H9 (cell line): ENCODE measurements at regions not wholly inside any gene's neighbourhood (a gene's known extent, or its start where the extent isn't known, plus 50 kb on each side); places are given as distances from the start of the nearest gene placed in this dataset.

ENCODE experiments used
- DNase-seq: peaks from one replicate; pipeline ENCODE4 v3.0.0-alpha.2; 2017
- H2AFZ ChIP-seq: one replicate; pipeline ENCODE4 v1.6.1; 2013; ENCODE audit warnings: mild to moderate bottlenecking, low read length, control low read depth, moderate library complexity
- H2AK5ac ChIP-seq: 2 replicates; pipeline ENCODE4 v1.6.1; 2013; ENCODE audit warnings: low read length, control low read depth, mixed read lengths; ENCODE audit not compliant: insufficient read length
- H2BK120ac ChIP-seq: one replicate; pipeline ENCODE4 v1.6.1; 2013; ENCODE audit warnings: low read depth, mild to moderate bottlenecking, low read length, control low read depth, inconsistent platforms; ENCODE audit not compliant: poor library complexity, severe bottlenecking
- H2BK12ac ChIP-seq: 2 replicates; pipeline ENCODE4 v1.6.1; 2013; ENCODE audit warnings: low read length, control low read depth, mixed read lengths, low read depth; ENCODE audit not compliant: insufficient read length
- H2BK15ac ChIP-seq: 2 replicates; pipeline ENCODE4 v1.6.1; 2013; ENCODE audit warnings: low read depth, low read length, control low read depth
- H2BK20ac ChIP-seq: one replicate; pipeline ENCODE4 v1.6.1; 2013; ENCODE audit warnings: low read depth, mild to moderate bottlenecking, low read length, control low read depth, inconsistent platforms; ENCODE audit not compliant: poor library complexity, severe bottlenecking
- H2BK5ac ChIP-seq: 2 replicates; pipeline ENCODE4 v1.6.1; 2013; ENCODE audit warnings: low read length, control low read depth, mixed read lengths; ENCODE audit not compliant: insufficient read length
- H3K14ac ChIP-seq: 2 replicates; pipeline ENCODE4 v1.6.1; 2013; ENCODE audit warnings: low read length, control low read depth; ENCODE audit not compliant: insufficient read depth
- H3K18ac ChIP-seq: 2 replicates; pipeline ENCODE4 v1.6.1; 2013; ENCODE audit warnings: low read depth, mild to moderate bottlenecking, mixed read lengths, low read length, control low read depth; ENCODE audit not compliant: insufficient read length
- H3K23ac ChIP-seq: 2 replicates; pipeline ENCODE4 v1.6.1; 2013; ENCODE audit warnings: low read length, control low read depth, mixed read lengths, low read depth; ENCODE audit not compliant: insufficient read length
- H3K23me2 ChIP-seq: 2 replicates; pipeline ENCODE4 v1.6.1; 2013; ENCODE audit warnings: low read depth, mild to moderate bottlenecking, mixed read lengths, low read length, control low read depth; ENCODE audit not compliant: insufficient read length, poor library complexity, severe bottlenecking
- H3K27ac ChIP-seq: 2 replicates; pipeline ENCODE4 v1.5.1; 2013; ENCODE audit warnings: low read length, control low read depth, mixed read lengths, low read depth; ENCODE audit not compliant: insufficient read length
- H3K27me3 ChIP-seq: 2 replicates; pipeline ENCODE4 v1.6.1; 2013; ENCODE audit warnings: low read length, control low read depth, inconsistent platforms; ENCODE audit not compliant: insufficient read depth
- H3K4ac ChIP-seq: 2 replicates; pipeline ENCODE4 v1.6.1; 2013; ENCODE audit warnings: low read depth, mild to moderate bottlenecking, control low read depth, inconsistent platforms, low read length, moderate library complexity
- H3K4me1 ChIP-seq: 2 replicates; pipeline ENCODE4 v1.6.1; 2013; ENCODE audit warnings: low read length, control low read depth, inconsistent platforms; ENCODE audit not compliant: insufficient read depth
- H3K4me2 ChIP-seq: 2 replicates; pipeline ENCODE4 v1.6.1; 2013; ENCODE audit warnings: low read length, control low read depth, mixed read lengths; ENCODE audit not compliant: insufficient read length, insufficient read depth
- H3K56ac ChIP-seq: 2 replicates; pipeline ENCODE4 v1.6.1; 2013; ENCODE audit warnings: low read depth, mild to moderate bottlenecking, mixed read lengths, low read length, control low read depth; ENCODE audit not compliant: insufficient read length
- H3K79me1 ChIP-seq: 2 replicates; pipeline ENCODE4 v1.6.1; 2013; ENCODE audit warnings: low read depth, mild to moderate bottlenecking, moderate library complexity, low read length, control low read depth, inconsistent platforms; ENCODE audit not compliant: insufficient read depth, poor library complexity, severe bottlenecking
- H3K79me2 ChIP-seq: 2 replicates; pipeline ENCODE4 v1.6.1; 2013; ENCODE audit warnings: low read length, control low read depth, inconsistent platforms; ENCODE audit not compliant: insufficient read depth
- H3K9ac ChIP-seq: 2 replicates; pipeline ENCODE4 v1.6.1; 2013; ENCODE audit warnings: low read length, control low read depth, mixed read lengths; ENCODE audit not compliant: insufficient read length; ENCODE audit errors: extremely low read depth
- H3K9me3 ChIP-seq: one replicate; pipeline ENCODE4 v1.6.1; 2013; ENCODE audit warnings: low read depth, low read length, inconsistent platforms; ENCODE audit not compliant: control insufficient read depth
- H3T11ph ChIP-seq: one replicate; pipeline ENCODE4 v1.6.1; 2013; ENCODE audit warnings: mild to moderate bottlenecking, low read length, control low read depth, inconsistent platforms
- H4K20me1 ChIP-seq: one replicate; pipeline ENCODE4 v1.6.1; 2013; ENCODE audit not compliant: control insufficient read depth, insufficient read length, insufficient read depth
- H4K5ac ChIP-seq: 2 replicates; pipeline ENCODE4 v1.6.1; 2013; ENCODE audit warnings: low read depth, mild to moderate bottlenecking, mixed read lengths, low read length, control low read depth; ENCODE audit not compliant: insufficient read length
- H4K8ac ChIP-seq: replicated peaks from 2 replicates; pipeline ENCODE4 v1.6.1; 2013; ENCODE audit warnings: low read length, control low read depth, mixed read lengths, low read depth; ENCODE audit not compliant: insufficient read length
- H4K91ac ChIP-seq: 2 replicates; pipeline ENCODE4 v1.6.1; 2013; ENCODE audit warnings: low read depth, mild to moderate bottlenecking, moderate library complexity, mixed read lengths, low read length, control low read depth; ENCODE audit not compliant: insufficient read length
- H3K27ac Mint-ChIP-seq, 3 experiments: 2 replicates in 2 of 3; 3 replicates in 1 of 3; pipeline ENCODE4 v1.8.0; 2020 to 2021; ENCODE audit warnings: mixed read lengths in 3 of 3, mild to moderate bottlenecking in 1 of 3, moderate library complexity in 1 of 3
- H3K27me3 Mint-ChIP-seq: 2 replicates; pipeline ENCODE4 v1.8.0; 2021; ENCODE audit warnings: low read depth, mild to moderate bottlenecking, moderate library complexity, mixed read lengths
- H3K36me3 Mint-ChIP-seq, 3 experiments: 2 replicates in 2 of 3; 3 replicates in 1 of 3; pipeline ENCODE4 v1.8.0; 2020 to 2021; ENCODE audit warnings: low read depth in 3 of 3, mixed read lengths in 3 of 3; ENCODE audit not compliant: insufficient read depth in 1 of 3
- H3K4me1 Mint-ChIP-seq, 2 experiments: 2 replicates each; pipeline ENCODE4 v1.8.0; 2020; ENCODE audit warnings: mixed read lengths in 2 of 2
- H3K4me3 Mint-ChIP-seq, 2 experiments: 2 replicates in 1 of 2; 3 replicates in 1 of 2; pipeline ENCODE4 v1.8.0; 2020 to 2021; ENCODE audit warnings: mild to moderate bottlenecking in 2 of 2, mixed read lengths in 2 of 2, moderate library complexity in 1 of 2
- H3K9me3 Mint-ChIP-seq, 2 experiments: 2 replicates in 1 of 2; 3 replicates in 1 of 2; pipeline ENCODE4 v1.8.0; 2020; ENCODE audit warnings: mild to moderate bottlenecking in 2 of 2, mixed read lengths in 2 of 2, moderate library complexity in 1 of 2
- CTCF ChIP-seq: fragments of 200-600 bp; sonication (generic); conservative IDR thresholded peaks from 3 replicates; pipeline ENCODE4 v1.8.0; 2021; ENCODE audit warnings: antibody characterized with exemption, mild to moderate bottlenecking
- WGBS: extraction: QIAGEN DNeasy Blood & Tissue Kit; methylation state at CpG from one replicate; pipeline ENCODE4 v1.1.7; 2013; ENCODE audit warnings: missing lambda C conversion rate, low lambda C conversion rate, mixed read lengths; ENCODE audit not compliant: insufficient read length; ENCODE audit errors: extremely low coverage; 5-methylcytosine and 5-hydroxymethylcytosine counted together

GRCh38 chr10:8616166-8616565 is 561.7 kb downstream of the GATA3 start:
- TF ChIP-seq CTCF, result no peak
- no peak overlapping the region for H2AFZ ChIP-seq
- H2BK5ac ChIP-seq, result no peak overlapping the region
- H3K23ac ChIP-seq, result no peak overlapping the region
- H2BK12ac ChIP-seq, result no peak overlapping the region
- no peak overlapping the region for H3T11ph ChIP-seq
- no peak overlapping the region for H3K18ac ChIP-seq
- peaks cover 9 to 13% of the 10 kb centered on the region in 2 experiments for H3K9me3 Mint-ChIP-seq
- DNase-seq, result no peak
- H3K79me2 ChIP-seq, result no peaks in the 10 kb centered on the region
- no peaks in the 10 kb centered on the region for H3K27me3 ChIP-seq
- H2BK15ac ChIP-seq, result no peak overlapping the region
- H3K9me3 ChIP-seq, result no peaks in the 10 kb centered on the region
- no peak overlapping the region for H3K9ac ChIP-seq
- no peaks in the 10 kb centered on the region for H3K4me1 ChIP-seq
- H2BK120ac ChIP-seq, result no peak overlapping the region
- no peaks in the 10 kb centered on the region for H3K23me2 ChIP-seq
- H3K36me3 Mint-ChIP-seq, result peaks cover 2 to 9% (median 5%) of the 10 kb centered on the region in 3 experiments; a peak in 5 of 7 replicates
- peaks cover 0 to 4% of the 10 kb centered on the region in 2 experiments; a peak in 1 of 4 replicates for H3K4me1 Mint-ChIP-seq
- no peak overlapping the region for H3K14ac ChIP-seq
- no peak overlapping the region for H3K4ac ChIP-seq
- H3K4me3 Mint-ChIP-seq, result no peak overlapping the region
- no CpG with 5 or more reads among the region's 6 CpGs for WGBS
- no peaks in the 10 kb centered on the region for H4K20me1 ChIP-seq
- H4K8ac ChIP-seq, result no peak overlapping the region
- H3K79me1 ChIP-seq, result no peaks in the 10 kb centered on the region
- H3K4me2 ChIP-seq, result no peak overlapping the region
- H4K5ac ChIP-seq, result no peak overlapping the region
- no peak overlapping the region for H4K91ac ChIP-seq
- no peak overlapping the region for H2BK20ac ChIP-seq
- no peak overlapping the region for H2AK5ac ChIP-seq
- H3K27ac ChIP-seq, result no peak overlapping the region
- H3K27ac Mint-ChIP-seq, result no peak overlapping the region
- no peak overlapping the region for H3K56ac ChIP-seq
- no peaks in the 10 kb centered on the region; the same call in 1 of the 2 replicates for H3K27me3 Mint-ChIP-seq
